Stimulated activated naive CD8-positive, alpha-beta T cell treated with anti-CD3 and anti-CD28 coated beads, Interleukin-15, Interleukin-2, amounts not matched to agents 100 U/mL and 50 U/mL, for 24 hours (primary cell): ENCODE measurements at regions not wholly inside any gene's neighbourhood (a gene's known extent, or its start where the extent isn't known, plus 50 kb on each side); places are given as distances from the start of the nearest gene placed in this dataset.

Source experiments
- ATAC-seq: fragments of 150-1000 bp; cut with Tn5 transposase; one replicate; pipeline ENCODE4 v1.10.0; 2021
- DNase-seq: peaks from one replicate; pipeline ENCODE4 v3.0.0; 2021

GRCh38 chr11:128095466-128095981, 491.8 kb downstream of the ETS1 start:
- DNase-seq: no peak
- ATAC-seq: peak; percentile 21

DNA sequence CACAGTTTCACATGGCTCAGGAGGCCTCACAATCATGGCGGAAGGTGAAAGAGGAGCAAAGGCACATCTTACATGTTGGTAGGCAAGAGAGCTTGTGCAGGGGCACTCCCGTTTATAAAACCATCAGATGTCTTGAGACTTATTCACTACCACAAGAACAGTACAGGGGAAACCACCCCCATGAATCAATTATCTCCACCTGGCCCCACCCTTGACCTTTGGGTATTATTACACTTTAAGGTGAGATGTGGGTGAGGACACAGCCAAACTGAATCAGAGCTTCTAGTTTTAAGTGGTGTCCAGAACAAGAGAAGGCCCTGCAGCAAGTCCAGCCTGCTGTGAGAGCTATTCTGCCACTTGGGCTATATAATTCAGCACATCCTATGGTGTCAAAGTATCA, 493.7 kb downstream of the ETS1 start:
- ATAC-seq (peak; percentile 32), DNase-seq (no peak)

GRCh38 chr11:128089962-128090361, 497.4 kb downstream of the ETS1 start:
- DNase-seq (no peak), ATAC-seq (no peak)

DNA sequence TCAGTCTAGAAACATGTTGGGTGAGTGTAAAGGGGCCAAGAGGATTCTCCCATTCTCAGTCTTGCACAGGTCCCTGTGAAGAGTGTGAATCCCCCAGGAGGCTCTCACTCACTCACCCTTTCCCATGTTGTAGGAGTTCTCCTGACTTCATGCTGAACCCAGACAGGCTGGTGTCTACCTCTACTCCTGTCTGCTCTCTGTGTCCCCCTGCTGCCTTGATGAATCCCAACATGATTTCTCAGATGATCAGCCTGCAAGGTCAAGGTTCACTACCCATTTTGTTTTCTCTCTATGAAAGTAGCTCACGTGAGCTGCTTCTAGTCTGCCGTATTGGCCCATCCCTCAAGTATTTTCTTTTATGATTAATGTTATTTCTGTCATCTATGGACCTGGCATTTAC, 500.6 kb downstream of the ETS1 start:
- no peak for ATAC-seq

GRCh38 chr11:128085276-128085675, 502.1 kb downstream of the ETS1 start:
- DNase-seq (no peak), ATAC-seq (no peak)

More for the DNA sequence above, 500.6 kb downstream of the ETS1 start:
- no peak for DNase-seq

- no peak for ATAC-seq
- no peak for DNase-seq
Observed at GRCh38 chr11:128082574-128082973, 504.8 kb downstream of the ETS1 start.

DNA sequence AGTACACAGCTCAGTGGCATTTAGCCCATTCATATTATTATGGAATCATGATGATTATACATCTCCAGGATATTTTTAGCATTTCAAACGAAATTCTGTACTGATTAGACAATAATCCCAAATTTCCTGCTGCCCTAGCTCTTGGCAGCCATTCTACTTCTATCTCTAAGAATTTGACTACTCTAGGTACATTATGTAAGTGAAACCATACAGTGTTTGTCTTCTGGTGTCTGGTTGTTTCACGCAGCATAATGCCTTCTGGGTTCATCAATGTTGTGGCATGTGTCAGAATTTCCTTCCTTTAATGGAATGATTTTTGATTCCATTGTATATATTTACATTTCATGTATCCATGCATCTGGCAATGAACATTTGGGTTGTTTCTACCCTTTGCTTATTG, 517.7 kb downstream of the ETS1 start:
- no peak for DNase-seq

GRCh38 chr11:128067780-128068179, 519.6 kb downstream of the ETS1 start:
- ATAC-seq (no peak), DNase-seq (no peak)

More for the DNA sequence above, 517.7 kb downstream of the ETS1 start:
- no peak for ATAC-seq

GRCh38 chr11:128066399-128066798, 521.0 kb downstream of the ETS1 start:
- ATAC-seq: no peak
- DNase-seq: no peak

- DNase-seq (no peak), ATAC-seq (no peak)
Observed at GRCh38 chr11:128061281-128061871, 526.0 kb downstream of the ETS1 start.

- DNase-seq (no peak), ATAC-seq (peak; percentile 59)
Observed at GRCh38 chr11:128058580-128059208, 528.7 kb downstream of the ETS1 start.

- no peak for ATAC-seq
- no peak for DNase-seq
Observed at GRCh38 chr11:128057786-128058395, 529.5 kb downstream of the ETS1 start.

DNA sequence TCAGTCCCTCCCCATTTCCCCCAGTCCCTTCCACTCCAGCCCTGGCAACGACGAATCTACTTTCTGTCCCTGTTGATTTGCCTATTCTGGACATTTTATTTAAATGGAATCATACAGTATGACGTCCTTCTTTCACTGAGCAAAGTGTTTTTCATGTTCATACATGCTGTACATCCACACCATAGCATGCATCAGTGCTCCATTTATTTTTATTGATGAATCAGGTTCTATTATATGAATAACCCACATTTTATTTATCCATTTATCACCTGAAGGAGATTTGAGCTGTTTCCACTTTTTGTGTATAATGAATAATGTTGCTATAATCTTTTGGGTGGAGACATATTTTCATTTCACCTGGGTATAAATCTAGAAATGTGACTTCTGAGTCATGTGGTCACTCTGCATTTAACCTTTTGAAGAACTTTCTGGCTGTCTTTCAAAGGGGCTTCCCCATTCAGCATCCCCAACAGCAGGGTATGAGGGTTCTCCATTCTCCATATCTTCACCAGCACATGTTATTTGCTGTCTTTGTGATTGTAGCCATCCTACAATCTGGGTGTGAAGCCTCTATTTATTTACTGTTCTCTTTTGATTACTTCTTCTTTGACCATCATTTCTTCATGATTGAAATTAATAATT, 531.7 kb downstream of the ETS1 start:
- DNase-seq (no peak), ATAC-seq (peak; percentile 56)

DNA sequence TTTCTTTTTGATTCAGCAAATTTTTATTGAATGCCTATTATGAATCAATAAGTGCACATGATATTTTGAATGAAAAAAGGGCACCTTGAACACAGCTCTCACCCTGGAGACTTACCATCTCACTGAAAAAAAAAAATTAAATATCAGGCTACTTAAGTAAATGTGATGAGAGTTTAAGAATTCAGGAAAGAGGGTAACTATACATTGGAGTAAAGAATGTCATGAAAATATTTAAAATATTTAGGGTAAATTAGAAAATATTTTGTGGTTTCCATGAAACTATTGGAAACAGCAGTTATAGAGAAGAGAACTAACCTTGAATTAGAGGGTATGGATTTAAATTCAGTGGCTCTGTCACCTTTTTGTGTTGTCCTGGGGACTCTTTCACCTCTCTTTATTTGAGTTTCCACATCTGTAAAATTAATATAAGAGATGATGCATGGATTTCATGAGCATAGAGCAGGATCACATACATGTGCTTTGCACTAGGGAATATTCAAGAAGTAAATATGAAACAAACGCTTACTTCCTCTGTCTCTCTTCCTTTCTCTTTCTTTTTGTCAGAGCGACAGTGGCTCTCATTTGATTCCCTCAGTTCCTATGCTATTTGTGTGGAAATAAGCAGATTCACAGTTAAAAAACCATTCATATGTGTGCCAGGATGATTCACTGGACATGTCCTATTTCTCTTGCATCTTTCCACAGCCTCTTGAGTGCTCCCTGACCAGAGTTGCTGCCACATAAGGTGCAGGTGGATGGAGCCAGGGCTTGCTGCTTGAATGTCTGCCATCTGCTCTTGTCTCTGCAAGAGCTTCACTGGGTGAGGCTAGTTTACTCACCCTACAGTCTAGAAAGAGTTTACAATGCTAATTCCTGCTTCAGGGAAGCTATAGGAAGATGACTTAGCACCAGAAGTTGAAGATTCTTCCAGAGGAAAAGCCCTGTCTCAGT, 533.1 kb downstream of the ETS1 start:
- no peak for ATAC-seq
- no peak for DNase-seq

GRCh38 chr11:128052912-128053641, 534.3 kb downstream of the ETS1 start:
- DNase-seq (no peak), ATAC-seq (no peak)

DNA sequence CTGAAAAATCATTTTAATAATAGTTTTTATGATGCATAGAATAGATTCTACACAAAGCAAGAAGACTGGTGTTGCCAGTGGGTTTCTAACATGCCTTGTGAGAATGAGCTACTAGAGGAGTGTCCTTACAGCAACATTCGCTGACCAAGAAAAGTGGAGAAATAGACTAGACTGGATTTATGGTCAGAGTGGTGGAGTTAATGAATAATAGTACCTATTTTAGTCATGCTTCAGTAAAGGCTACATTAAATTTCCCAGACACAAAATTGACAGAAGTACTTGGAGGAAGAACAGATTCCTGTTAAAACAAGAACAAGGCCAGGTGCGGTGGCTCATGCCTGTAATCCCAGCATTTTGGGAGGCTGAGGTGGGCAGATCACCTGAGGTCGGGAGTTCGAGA, 539.2 kb downstream of the ETS1 start:
- DNase-seq: no peak
- no peak for ATAC-seq

DNA sequence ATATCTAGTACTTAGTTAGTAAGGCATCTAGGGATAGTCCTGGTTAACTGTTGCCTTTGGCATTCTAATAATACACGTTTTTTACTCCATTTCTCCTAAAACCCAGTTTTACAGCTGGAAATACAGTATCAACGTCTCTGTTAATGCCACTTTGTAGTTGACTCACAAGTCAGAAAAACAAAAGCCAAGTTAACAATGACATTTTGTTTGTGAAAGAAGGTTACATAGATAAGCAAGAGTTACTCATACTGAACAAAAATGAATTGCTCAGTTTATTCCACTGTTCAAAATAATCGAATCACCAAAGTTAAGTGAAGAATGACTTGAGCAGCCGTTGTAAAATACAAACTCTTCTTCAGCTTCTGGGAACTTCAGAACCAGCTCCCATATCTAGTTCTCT, 540.3 kb downstream of the ETS1 start:
- DNase-seq (no peak), ATAC-seq (no peak)

- DNase-seq (no peak), ATAC-seq (no peak)
Observed at GRCh38 chr11:128046213-128046612, 541.1 kb downstream of the ETS1 start.

- DNase-seq (no peak), ATAC-seq (no peak)
Observed at GRCh38 chr11:128045094-128045725, 542.1 kb downstream of the ETS1 start.

GRCh38 chr11:128042290-128042751, 545.0 kb downstream of the ETS1 start:
- DNase-seq (no peak), ATAC-seq (no peak)

DNA sequence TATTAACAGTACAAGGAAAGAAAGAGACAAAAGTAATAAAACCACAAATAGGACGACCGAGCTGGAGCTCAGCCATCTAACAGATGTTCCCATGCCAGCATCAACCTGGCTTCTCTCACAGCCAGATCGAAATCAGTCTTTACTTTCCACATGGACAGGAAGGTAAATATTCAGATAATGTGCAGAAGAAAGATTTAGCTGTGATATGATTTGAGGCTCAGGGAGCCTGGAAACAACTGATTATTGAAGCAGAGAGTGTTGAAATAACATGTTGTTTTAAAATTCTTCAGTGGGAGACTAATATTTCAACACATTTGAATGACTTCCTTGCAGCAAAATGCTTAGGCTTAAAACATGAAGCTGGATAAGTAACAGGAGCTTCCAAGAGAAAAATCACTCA, 546.8 kb downstream of the ETS1 start:
- ATAC-seq: no peak
- DNase-seq: no peak
